HG02884 (cell line): ENCODE measurements at regions not wholly inside any gene's neighbourhood (a gene's known extent, or its start where the extent isn't known, plus 50 kb on each side); places are given as distances from the start of the nearest gene placed in this dataset.
"Not testable (repeated sequence)": the region's sequence is repeated elsewhere in the genome, so short reads cannot be mapped to it uniquely, and the experiment has no call there.

ENCODE experiments used
- ATAC-seq: cut with Tn5 transposase; IDR thresholded peaks from one replicate; pipeline ENCODE4 v1.9.1; 2021; ENCODE audit warnings: mild to moderate bottlenecking, moderate library complexity; ENCODE audit not compliant: unreplicated experiment

DNA sequence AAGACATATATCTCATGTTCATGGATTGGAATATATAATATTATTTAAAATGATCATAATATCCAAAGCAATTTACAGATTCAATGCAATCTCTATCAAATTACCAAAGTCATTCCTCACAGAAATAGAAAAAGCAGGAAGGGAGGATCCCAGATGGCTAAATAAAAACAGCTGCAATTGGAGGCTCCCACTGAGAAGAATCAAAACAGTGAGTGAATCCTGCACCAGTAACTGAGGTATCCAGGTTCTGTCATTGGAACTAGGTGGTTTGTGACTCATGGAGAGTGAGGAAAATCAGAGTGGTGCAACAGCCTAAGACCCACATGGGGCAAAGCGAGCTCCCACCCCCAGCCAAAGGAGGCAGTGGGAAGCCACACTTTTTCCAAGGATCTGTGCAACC, 128.4 kb downstream of the MTERF1 start:
- no peak for ATAC-seq

- ATAC-seq = not testable (repeated sequence)
Observed at GRCh38 chr7:91754280-91754679, 126.2 kb downstream of the MTERF1 start.

- ATAC-seq = not testable (repeated sequence)
Observed at GRCh38 chr7:91755121-91755520, 125.4 kb downstream of the MTERF1 start.

DNA sequence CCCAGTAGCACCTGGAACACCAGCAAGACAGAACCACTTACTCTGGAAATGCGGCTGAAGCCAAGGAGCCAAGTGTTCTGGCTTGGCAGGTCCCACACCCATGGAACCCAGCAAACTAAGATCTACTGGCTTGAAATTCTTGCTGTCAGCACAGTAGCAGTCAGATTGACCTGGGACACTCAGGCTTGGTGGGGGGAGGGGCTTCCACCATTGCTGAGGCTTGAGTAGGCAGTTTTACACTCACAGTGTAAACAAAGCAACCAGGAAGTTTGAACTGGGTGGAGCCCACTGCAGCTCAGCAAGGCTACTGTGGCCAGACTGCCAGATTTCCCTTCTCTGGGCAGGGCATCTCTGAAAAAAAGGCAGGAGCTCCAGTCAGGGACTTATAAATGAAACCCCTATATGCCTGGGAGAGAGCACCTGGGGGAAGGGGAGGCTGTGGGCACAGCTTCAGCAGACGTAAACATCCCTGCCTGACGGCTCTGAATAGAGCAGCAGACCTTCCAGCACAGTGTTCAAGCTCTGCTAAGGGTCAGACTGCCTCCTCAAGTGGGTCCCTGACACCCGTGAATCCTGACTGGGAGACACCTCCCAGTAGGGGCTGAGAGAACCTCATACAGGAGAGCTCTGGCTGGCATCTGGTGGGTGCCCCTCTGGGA, 121.2 kb downstream of the MTERF1 start:
- no peak for ATAC-seq

DNA sequence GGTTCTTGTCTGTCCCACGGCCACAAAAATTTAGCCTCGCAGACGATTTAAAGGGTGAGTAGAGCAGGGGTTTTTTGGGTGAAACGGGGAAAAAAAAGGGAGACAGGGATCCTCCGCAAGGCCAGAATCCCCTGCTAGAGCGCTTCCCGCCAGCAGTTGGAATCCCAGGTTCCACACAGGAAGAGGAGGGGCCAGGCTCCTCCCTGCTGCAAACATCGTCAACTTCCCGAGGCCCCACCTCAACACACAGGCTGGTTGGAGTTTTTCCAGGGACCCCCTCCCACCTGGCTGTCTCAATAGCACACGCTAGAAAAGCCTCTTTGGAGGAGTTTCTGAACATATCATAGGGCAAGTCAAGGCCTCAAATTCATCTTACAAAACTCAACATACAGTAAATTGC, 112.7 kb downstream of the MTERF1 start:
- ATAC-seq = no peak

GRCh38 chr7:91771394-91771793, 109.1 kb downstream of the MTERF1 start:
- ATAC-seq = no peak

DNA sequence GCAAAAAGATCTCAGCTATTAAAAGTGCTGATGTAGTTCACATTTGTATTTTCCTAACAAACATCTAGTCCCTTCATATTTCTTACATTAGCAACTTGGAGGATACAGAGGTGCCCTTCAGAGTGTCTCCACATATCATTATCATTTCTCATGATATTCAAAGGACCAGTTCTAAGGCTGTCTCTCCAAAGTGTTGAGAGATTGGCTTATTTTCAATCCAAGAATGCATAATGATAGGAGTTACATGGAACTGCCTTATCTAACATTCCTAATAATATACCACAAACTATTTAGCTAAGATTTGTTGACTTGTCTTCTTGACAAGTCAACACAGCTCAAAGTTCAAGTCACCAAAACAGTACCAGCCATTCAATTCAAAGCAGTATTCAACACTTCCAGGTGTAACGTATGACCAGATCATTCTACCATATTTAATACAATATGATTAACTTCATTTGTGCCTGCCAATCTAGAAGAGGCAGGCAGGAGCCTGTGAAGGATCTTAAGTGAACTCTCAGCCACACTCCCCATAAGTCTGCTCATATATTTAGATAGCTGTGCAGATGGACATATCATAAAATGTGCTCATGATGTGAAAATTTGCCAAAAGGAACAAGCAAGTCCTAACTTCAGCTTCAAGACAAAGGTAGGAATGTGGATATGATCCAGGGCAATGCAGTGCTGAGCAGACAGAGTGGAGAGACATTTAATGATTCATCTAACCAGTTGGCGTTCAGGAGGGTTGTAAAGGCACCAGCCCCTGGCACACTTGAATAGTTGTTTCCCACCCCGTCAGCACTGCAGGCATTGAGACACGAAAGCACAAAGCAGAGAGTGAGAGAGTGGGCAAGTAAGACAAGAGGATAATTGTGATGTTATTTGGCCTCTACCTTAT, 108.3 kb downstream of the MTERF1 start:
- ATAC-seq = no peak

GRCh38 chr7:91776171-91776570, 104.3 kb downstream of the MTERF1 start:
- no peak for ATAC-seq

DNA sequence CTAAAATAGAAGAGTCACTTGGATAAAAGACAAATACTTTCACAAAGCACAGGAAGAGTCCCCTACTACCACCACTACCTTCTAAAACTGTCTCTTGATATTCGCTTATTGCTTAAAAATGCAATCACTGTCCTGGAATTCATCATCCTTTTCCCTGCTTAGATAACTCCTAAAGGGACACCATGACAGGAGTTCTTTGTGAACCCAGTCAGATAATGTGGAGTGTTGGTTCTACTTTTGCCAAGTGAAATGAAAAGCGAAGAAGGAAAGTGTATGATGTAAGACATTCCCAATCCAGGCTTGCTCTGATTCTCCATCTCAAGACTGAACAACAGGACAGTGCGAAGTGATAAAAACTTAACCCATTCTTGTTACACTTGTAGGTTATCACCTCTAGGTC, 103.0 kb downstream of the MTERF1 start:
- no peak for ATAC-seq

DNA sequence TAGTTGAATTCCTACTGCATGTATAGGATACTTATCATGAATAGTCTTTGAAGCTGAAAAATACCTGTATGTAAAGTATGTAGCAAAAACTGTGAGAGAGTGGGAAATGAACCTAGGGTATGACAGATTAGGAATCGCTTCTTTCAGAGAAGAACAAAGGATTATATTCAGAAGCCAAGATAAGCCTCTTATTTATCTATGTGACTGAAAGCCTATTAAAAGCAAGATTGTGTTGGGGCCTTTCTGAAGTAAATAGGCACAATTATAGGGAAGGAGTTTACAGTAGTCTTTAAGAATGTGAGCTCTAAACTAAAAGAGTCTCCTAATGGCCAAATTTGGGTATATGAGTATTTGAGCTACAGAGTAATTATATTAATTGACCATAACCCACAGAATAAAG, 102.1 kb downstream of the MTERF1 start:
- ATAC-seq = no peak

- no peak for ATAC-seq
Observed at GRCh38 chr7:91780521-91780920, 100.0 kb downstream of the MTERF1 start.

DNA sequence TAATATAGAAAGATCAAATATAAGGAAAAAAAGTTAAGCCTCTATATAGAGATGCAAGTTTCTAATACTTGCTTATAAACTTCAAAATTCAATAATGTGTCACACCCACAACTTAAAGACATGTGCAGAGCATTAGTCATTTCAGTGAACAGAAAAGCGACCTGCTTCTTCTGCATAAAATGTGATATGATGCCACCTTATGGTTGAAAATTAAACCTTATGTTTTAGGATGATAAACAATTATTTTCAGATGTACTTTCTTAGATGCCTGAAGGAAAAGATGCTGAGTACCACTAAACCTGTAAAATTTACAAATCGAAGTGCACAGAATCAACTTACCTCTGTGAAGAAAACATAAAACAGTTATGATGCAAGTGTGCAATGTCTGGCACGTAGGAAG, 96.0 kb downstream of the MTERF1 start:
- ATAC-seq = no peak

- no peak for ATAC-seq
Observed at GRCh38 chr7:91787931-91788330, 92.6 kb downstream of the MTERF1 start.

- no peak for ATAC-seq
Observed at GRCh38 chr7:91789086-91789485, 91.4 kb downstream of the MTERF1 start.

DNA sequence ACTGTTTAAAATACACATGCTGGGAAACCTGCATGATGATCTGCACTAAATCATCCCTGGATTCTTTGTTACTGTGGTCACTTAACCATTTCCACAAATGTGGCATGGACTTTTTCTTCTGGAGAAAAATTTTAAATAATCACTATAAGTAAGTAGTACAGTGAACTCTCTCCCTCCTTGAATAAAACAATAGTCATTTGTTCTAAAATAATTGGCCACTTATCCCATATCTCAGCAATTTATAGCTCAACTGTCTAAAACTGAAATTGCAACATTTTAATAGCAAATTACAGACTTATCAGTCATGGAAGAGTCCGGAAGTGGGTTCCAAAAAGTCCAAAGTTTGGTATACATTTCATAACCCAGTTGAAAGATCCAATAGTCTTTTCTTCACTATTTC, 90.9 kb downstream of the MTERF1 start:
- no peak for ATAC-seq

GRCh38 chr7:91790646-91791045, 89.9 kb downstream of the MTERF1 start:
- not testable (repeated sequence) for ATAC-seq

DNA sequence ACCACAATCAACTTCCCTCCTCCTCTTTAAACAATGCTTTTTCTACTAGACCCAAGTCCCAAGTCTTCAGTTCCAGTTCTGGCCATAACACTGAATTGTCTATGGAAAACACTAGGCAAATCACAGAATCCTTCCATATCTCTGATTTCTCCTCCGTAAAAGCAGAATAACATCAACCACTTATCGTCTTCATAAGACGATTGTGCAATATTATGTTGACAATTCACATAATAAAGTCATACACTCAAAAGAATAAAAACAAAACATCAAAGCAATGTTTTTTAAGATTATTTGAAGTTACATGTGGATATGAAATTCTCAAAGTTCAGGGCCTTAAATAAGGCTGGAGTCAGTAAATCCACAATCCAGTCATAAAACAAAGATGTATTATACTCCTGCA, 84.4 kb downstream of the MTERF1 start:
- no peak for ATAC-seq

GRCh38 chr7:91798425-91798824, 82.1 kb downstream of the MTERF1 start:
- ATAC-seq = no peak

DNA sequence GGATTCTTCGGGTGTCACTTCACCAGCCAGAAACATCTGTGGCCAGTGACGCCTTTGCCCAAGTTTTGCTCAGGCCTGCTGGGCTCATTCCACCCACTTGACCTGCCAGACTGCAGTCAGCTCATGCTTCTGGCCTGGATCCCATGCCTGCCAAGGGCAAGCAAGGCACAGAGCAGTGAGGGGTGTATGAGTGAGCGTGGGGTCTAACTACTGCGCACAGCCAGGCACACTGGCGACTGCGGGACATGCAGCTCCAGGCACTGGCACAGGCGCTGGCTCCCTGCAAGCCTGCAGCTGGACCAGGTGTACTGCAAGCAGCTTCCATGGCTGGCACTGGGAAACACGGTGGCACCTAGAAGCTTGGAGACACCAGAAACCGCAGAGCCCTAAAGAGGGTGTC, 80.1 kb downstream of the MTERF1 start:
- no peak for ATAC-seq

- ATAC-seq = no peak
Observed at GRCh38 chr7:91801331-91801983, 79.0 kb downstream of the MTERF1 start.

DNA sequence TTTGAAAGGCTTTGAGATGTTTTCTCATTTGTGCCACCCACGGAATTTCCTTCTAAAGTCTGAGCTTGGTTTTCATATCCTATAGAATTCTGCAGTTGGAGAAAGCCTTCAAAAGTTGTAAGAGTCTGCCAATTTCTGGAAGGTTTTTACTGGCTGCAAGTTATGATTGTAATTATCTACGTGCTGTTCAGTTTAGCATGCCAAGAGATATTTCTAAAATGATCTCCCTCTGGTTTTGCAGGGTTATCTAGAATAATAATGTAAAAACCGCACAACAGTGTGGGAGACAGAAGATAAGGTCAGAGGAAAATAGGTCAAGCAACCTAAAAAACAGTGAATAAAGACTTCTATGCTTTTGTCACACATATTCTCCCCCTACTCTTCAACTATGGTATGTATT, 69.3 kb downstream of the MTERF1 start:
- ATAC-seq = no peak

GRCh38 chr7:91811641-91812040, 68.9 kb downstream of the MTERF1 start:
- no peak for ATAC-seq
